Colonic mucosa (tissue), 4 donors: ENCODE measurements at regions not wholly inside any gene's neighbourhood (a gene's known extent, or its start where the extent isn't known, plus 50 kb on each side); places are given as distances from the start of the nearest gene placed in this dataset.

Source experiments
- DNase-seq: peaks from one replicate; pipeline ENCODE4 v3.0.0-alpha.2; 2020
- H3K27ac ChIP-seq: fragments of 200-600 bp; one replicate; pipeline ENCODE4 v1.8.0; 2021
- H3K27me3 ChIP-seq: fragments of 200-600 bp; one replicate; pipeline ENCODE4 v1.8.0; 2021
- H3K36me3 ChIP-seq: fragments of 200-600 bp; one replicate; pipeline ENCODE4 v1.8.0; 2021
- H3K4me1 ChIP-seq: fragments of 200-600 bp; one replicate; pipeline ENCODE4 v1.8.0; 2021; ENCODE audit warnings: mild to moderate bottlenecking
- H3K4me3 ChIP-seq: fragments of 200-600 bp; one replicate; pipeline ENCODE4 v1.8.0; 2021
- H3K9ac ChIP-seq, 2 donors: one replicate each; pipeline ENCODE4 v1.7.0; 2013; ENCODE audit warnings: control low read depth in 2 of 2, low read depth in 2 of 2, low read length in 2 of 2
- H3K9me3 ChIP-seq: fragments of 200-600 bp; one replicate; pipeline ENCODE4 v1.8.0; 2021
- CTCF ChIP-seq: fragments of 200-600 bp; IDR thresholded peaks from one replicate; pipeline ENCODE4 v1.8.0; 2022; ENCODE audit warnings: antibody characterized with exemption, mild to moderate bottlenecking
- intact Hi-C: fragments of 100-400 bp; cut with DNase I; formaldehyde crosslinking; loops from one replicate; pipeline ENCODE4 v1.14.1; 2022
- donor health status: healthy.
- donor health status: DM: no; HTN: no; CAD: no.
- donor health status: DM: no; HTN: no; CAD: no.

- H3K27me3 ChIP-seq, result no peaks in the 10 kb centered on the region
- no peak for TF ChIP-seq CTCF
- no peak overlapping the region for H3K4me3 ChIP-seq
- H3K4me1 ChIP-seq, result peaks cover 7% of the 10 kb centered on the region
- no peaks in the 10 kb centered on the region for H3K9me3 ChIP-seq
- H3K27ac ChIP-seq, result no peak overlapping the region
- no peak overlapping the region for H3K9ac ChIP-seq
- no peaks in the 10 kb centered on the region for H3K36me3 ChIP-seq
- no peak for DNase-seq
- intact Hi-C loops, result no loop called here
Observed at GRCh38 chr6:4010689-4011090, 68.2 kb downstream of the FAM217A start.

DNA sequence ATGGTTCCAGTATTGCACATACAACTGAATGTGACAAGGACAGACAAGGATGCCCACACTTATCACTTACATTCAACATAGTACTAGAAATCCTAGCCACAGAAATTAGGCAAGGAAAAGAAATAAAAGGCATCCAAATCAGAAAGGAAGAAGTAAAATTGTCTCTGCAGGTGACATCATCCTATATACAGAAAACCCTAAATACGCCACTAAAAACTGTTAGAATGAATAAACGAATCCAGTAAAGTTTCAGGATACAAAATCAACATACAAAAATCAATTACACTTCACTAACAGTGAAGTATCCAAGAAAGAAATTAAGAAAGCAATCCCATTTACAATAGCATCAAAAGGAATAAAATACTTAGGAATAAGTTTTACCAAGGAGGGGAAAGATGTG, 66.1 kb downstream of the FAM217A start:
- Histone ChIP-seq H3K27ac (no peak overlapping the region), H3K4me3 (no peak overlapping the region), H3K9ac (no peak overlapping the region), H3K36me3 (no peaks in the 10 kb centered on the region), H3K27me3 (no peaks in the 10 kb centered on the region), H3K4me1 (peaks cover 7% of the 10 kb centered on the region), H3K9me3 (no peaks in the 10 kb centered on the region)
- TF ChIP-seq CTCF, result no peak
- no peak for DNase-seq
- intact Hi-C loops, result no loop called here

GRCh38 chr6:4017058-4017739, 61.7 kb downstream of the FAM217A start:
- Histone ChIP-seq H3K27me3 (no peaks in the 10 kb centered on the region), H3K9ac (peak overlapping the region in 1 of 2 donors; percentile 83), H3K27ac (peak overlapping the region; percentile 99), H3K4me1 (no peaks in the 10 kb centered on the region), H3K36me3 (no peaks in the 10 kb centered on the region), H3K4me3 (peak overlapping the region; percentile 72), H3K9me3 (no peaks in the 10 kb centered on the region)
- no peak for TF ChIP-seq CTCF
- intact Hi-C loops, result no loop called here
- no peak for DNase-seq

DNA sequence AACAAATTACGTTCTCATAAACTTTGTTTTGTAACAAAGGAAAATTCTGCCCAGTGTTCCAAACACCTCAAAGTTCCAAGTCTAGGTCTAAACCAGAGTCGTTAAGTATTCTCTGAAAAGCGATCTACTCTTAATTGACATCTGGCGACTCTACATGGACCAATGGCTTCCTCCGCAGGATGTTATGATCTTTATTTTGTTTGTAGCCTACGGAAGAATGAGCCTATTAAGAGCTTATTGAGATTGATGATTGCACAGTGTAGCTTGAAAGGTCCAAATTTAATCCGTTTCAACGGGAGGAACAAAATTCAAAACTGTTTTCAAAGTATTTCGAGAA, 61.1 kb downstream of the FAM217A start:
- Histone ChIP-seq H3K27me3 (no peaks in the 10 kb centered on the region), H3K4me3 (peak overlapping the region; percentile 72), H3K9me3 (no peaks in the 10 kb centered on the region), H3K36me3 (no peaks in the 10 kb centered on the region), H3K4me1 (peaks cover 5% of the 10 kb centered on the region), H3K9ac (peak overlapping the region; percentile 83 to 88), H3K27ac (peak overlapping the region; percentile 99)
- TF ChIP-seq CTCF, result no peak
- DNase-seq, result no peak
- intact Hi-C loops, result no loop called here

GRCh38 chr6:4018171-4018923, 60.6 kb downstream of the FAM217A start:
- intact Hi-C loops, result no loop called here
- DNase-seq, result peak; percentile 96

More at GRCh38 chr6:4018171-4018923, 60.6 kb downstream of the FAM217A start:
- Histone ChIP-seq H3K9me3 (no peaks in the 10 kb centered on the region), H3K27me3 (no peaks in the 10 kb centered on the region), H3K27ac (peak overlapping the region; percentile 99), H3K36me3 (no peaks in the 10 kb centered on the region), H3K9ac (peak overlapping the region; percentile 83 to 88), H3K4me1 (peaks cover 10% of the 10 kb centered on the region), H3K4me3 (peak overlapping the region; percentile 72)
- no peak for TF ChIP-seq CTCF
